Spleen (tissue), 11 donors: ENCODE measurements at regions not wholly inside any gene's neighbourhood (a gene's known extent, or its start where the extent isn't known, plus 50 kb on each side); places are given as distances from the start of the nearest gene placed in this dataset.

Source experiments
- DNase-seq: peaks from one replicate; pipeline ENCODE4 v3.0.0-alpha.2; 2020
- H3K27ac ChIP-seq, 8 donors: fragments of 200-600 bp; sonication (generic) in 7 of 8; 1 replicate in 4 of 8; 2 replicates in 4 of 8; pipeline versions ENCODE4 v1.5.0 to v1.8.0; 2016 to 2021; ENCODE audit warnings: inconsistent platforms in 4 of 8, mild to moderate bottlenecking in 4 of 8, moderate library complexity in 1 of 8
- H3K27me3 ChIP-seq, 7 donors: fragments of 200-600 bp; sonication (generic) in 6 of 7; replicated peaks in 1 of 7; 1 replicate in 4 of 7; 2 replicates in 3 of 7; pipeline versions ENCODE4 v1.5.0 to v1.8.0; 2016 to 2021; ENCODE audit warnings: inconsistent platforms in 3 of 7, mild to moderate bottlenecking in 1 of 7
- H3K36me3 ChIP-seq, 6 donors: fragments of 200-600 bp; sonication (generic) in 5 of 6; 1 replicate in 4 of 6; 2 replicates in 2 of 6; pipeline versions ENCODE4 v1.5.0 to v1.8.0; 2016 to 2021; ENCODE audit warnings: inconsistent platforms in 2 of 6
- H3K4me1 ChIP-seq, 6 donors: fragments of 200-600 bp; sonication (generic) in 5 of 6; 1 replicate in 3 of 6; 2 replicates in 3 of 6; pipeline versions ENCODE4 v1.5.0 to v1.8.0; 2016 to 2021; ENCODE audit warnings: inconsistent platforms in 3 of 6
- H3K4me3 ChIP-seq, 8 donors: fragments of 200-600 bp; sonication (generic) in 7 of 8; 1 replicate in 4 of 8; 2 replicates in 4 of 8; pipeline versions ENCODE4 v1.5.0 to v1.8.0; 2016 to 2021; ENCODE audit warnings: inconsistent platforms in 4 of 8, mild to moderate bottlenecking in 4 of 8, moderate library complexity in 2 of 8
- H3K9me3 ChIP-seq, 8 donors: fragments of 200-600 bp; sonication (generic) in 7 of 8; 1 replicate in 4 of 8; 2 replicates in 4 of 8; pipeline versions ENCODE4 v1.5.0 to v1.8.0; 2016 to 2021; ENCODE audit warnings: inconsistent platforms in 4 of 8
- CTCF ChIP-seq, 11 experiments: fragments of 200-600 bp in 7 of 11; fragments of 450-650 bp in 4 of 11; sonication (generic) in 4 of 11; IDR thresholded peaks in 8 of 11; conservative IDR thresholded peaks in 3 of 11; 1 replicate in 7 of 11; 2 replicates in 4 of 11; pipeline versions ENCODE4 v1.4.0 to v1.8.0; 2016 to 2021; ENCODE audit warnings: antibody characterized with exemption in 11 of 11, inconsistent platforms in 4 of 11, mild to moderate bottlenecking in 1 of 11
- POLR2A ChIP-seq, 3 donors: fragments of 450-650 bp; IDR thresholded peaks; one replicate each; pipeline ENCODE4 v1.5.1; 2017; ENCODE audit warnings: antibody characterized with exemption in 3 of 3, mild to moderate bottlenecking in 1 of 3
- POLR2AphosphoS5 ChIP-seq, 3 donors: sonication (generic); formaldehyde crosslinking; IDR thresholded peaks; one replicate each; pipeline ENCODE4 v1.5.1; 2017; ENCODE audit warnings: antibody characterized with exemption in 3 of 3
- WGBS, 5 donors: extraction: QIAGEN DNeasy Blood & Tissue Kit in 3 of 5; methylation state at CpG; one replicate each; pipeline versions ENCODE4 v1.1.5 to v1.1.7; 2013 to 2018; 5-methylcytosine and 5-hydroxymethylcytosine counted together
- intact Hi-C: fragments of 100-400 bp; cut with DNase I; formaldehyde crosslinking; loops from one replicate; pipeline ENCODE4 v1.15.0; 2023; ENCODE audit warnings: low total_unique reads
- donor health status: healthy with polysubstance abuse.
- donor health status: DM: no; HTN: no; CAD: no; lungs with moderate emphysema.
- donor health status: DM: no; HTN: no; CAD: no.
- donor health status: Bipolar disorder and iron deficiency.
- donor health status: healthy.
- donor health status: DM: no; HTN: no; CAD: no.
- donor health status: DM: yes; HTN: yes; CAD: no.

GRCh38 chr3:88811096-88811495 is 296.3 kb upstream of the EPHA3 start:
- Histone ChIP-seq H3K27ac (no peak overlapping the region), H3K4me1 (no peaks in the 10 kb centered on the region), H3K9me3 (no peaks in the 10 kb centered on the region), H3K4me3 (no peak overlapping the region), H3K36me3 (no peaks in the 10 kb centered on the region), H3K27me3 (no peaks in the 10 kb centered on the region)
- 78 to 84% (median 80%) methylated on average over 3 of the region's 3 CpGs for WGBS, 5 donors
- intact Hi-C loops, result no loop called here
- no peak for DNase-seq
- TF ChIP-seq CTCF (IDR thresholded peaks at IDR 0.05 in 8 of 11, conservative IDR thresholded peaks at IDR 0.05 in 3 of 11), result no peak
- no peak for TF ChIP-seq POLR2A (IDR thresholded peaks at IDR 0.05)
- no peak for TF ChIP-seq POLR2AphosphoS5 (IDR thresholded peaks at IDR 0.05)

GRCh38 chr3:88812576-88812975 is 294.8 kb upstream of the EPHA3 start:
- Histone ChIP-seq H3K27me3 (no peaks in the 10 kb centered on the region), H3K4me3 (no peak overlapping the region), H3K9me3 (no peaks in the 10 kb centered on the region), H3K36me3 (no peaks in the 10 kb centered on the region), H3K4me1 (no peaks in the 10 kb centered on the region), H3K27ac (no peak overlapping the region)
- intact Hi-C loops, result no loop called here
- 81 to 89% (median 86%) methylated on average over 5 of the region's 5 CpGs for WGBS, 5 donors
- TF ChIP-seq POLR2AphosphoS5 (IDR thresholded peaks at IDR 0.05), result no peak
- no peak for TF ChIP-seq POLR2A (IDR thresholded peaks at IDR 0.05)
- no peak for TF ChIP-seq CTCF (IDR thresholded peaks at IDR 0.05 in 8 of 11, conservative IDR thresholded peaks at IDR 0.05 in 3 of 11)
- no peak for DNase-seq

- no peak for TF ChIP-seq POLR2AphosphoS5 (IDR thresholded peaks at IDR 0.05)
- no peak for TF ChIP-seq POLR2A (IDR thresholded peaks at IDR 0.05)
- no peak for TF ChIP-seq CTCF (IDR thresholded peaks at IDR 0.05 in 8 of 11, conservative IDR thresholded peaks at IDR 0.05 in 3 of 11)
Measured at GRCh38 chr3:88816445-88816844, 291.0 kb upstream of the EPHA3 start.

GRCh38 chr3:88824666-88825564 is 282.5 kb upstream of the EPHA3 start:
- no peak for DNase-seq
- H3K27ac ChIP-seq, result no peak overlapping the region
- H3K4me1 ChIP-seq, result no peaks in the 10 kb centered on the region
- no peaks in the 10 kb centered on the region for H3K27me3 ChIP-seq
- no peaks in the 10 kb centered on the region for H3K9me3 ChIP-seq
- WGBS, 5 donors, result 67 to 81% (median 71%) methylated on average over 5 of the region's 5 CpGs
- TF ChIP-seq POLR2AphosphoS5 (IDR thresholded peaks at IDR 0.05), result no peak
- no peak for TF ChIP-seq POLR2A (IDR thresholded peaks at IDR 0.05)
- TF ChIP-seq CTCF (IDR thresholded peaks at IDR 0.05 in 8 of 11, conservative IDR thresholded peaks at IDR 0.05 in 3 of 11), result no peak
- H3K36me3 ChIP-seq, result no peaks in the 10 kb centered on the region
- H3K4me3 ChIP-seq, result no peak overlapping the region
- intact Hi-C loops, result no loop called here

More at GRCh38 chr3:88816445-88816844, 291.0 kb upstream of the EPHA3 start:
- Histone ChIP-seq H3K36me3 (no peaks in the 10 kb centered on the region), H3K27ac (no peak overlapping the region), H3K9me3 (no peaks in the 10 kb centered on the region), H3K27me3 (no peaks in the 10 kb centered on the region), H3K4me1 (no peaks in the 10 kb centered on the region), H3K4me3 (no peak overlapping the region)
- intact Hi-C loops, result no loop called here
- 86 to 94% (median 92%) methylated on average over 4 of the region's 4 CpGs for WGBS, 5 donors
- no peak for DNase-seq
